GM18508 (cell line): ENCODE measurements at regions not wholly inside any gene's neighbourhood (a gene's known extent, or its start where the extent isn't known, plus 50 kb on each side); places are given as distances from the start of the nearest gene placed in this dataset.

ENCODE experiments used
- ATAC-seq: cut with Tn5 transposase; IDR thresholded peaks from one replicate; pipeline ENCODE4 v1.9.1; 2021; ENCODE audit warnings: moderate number of reproducible peaks; ENCODE audit not compliant: insufficient read depth, unreplicated experiment

DNA sequence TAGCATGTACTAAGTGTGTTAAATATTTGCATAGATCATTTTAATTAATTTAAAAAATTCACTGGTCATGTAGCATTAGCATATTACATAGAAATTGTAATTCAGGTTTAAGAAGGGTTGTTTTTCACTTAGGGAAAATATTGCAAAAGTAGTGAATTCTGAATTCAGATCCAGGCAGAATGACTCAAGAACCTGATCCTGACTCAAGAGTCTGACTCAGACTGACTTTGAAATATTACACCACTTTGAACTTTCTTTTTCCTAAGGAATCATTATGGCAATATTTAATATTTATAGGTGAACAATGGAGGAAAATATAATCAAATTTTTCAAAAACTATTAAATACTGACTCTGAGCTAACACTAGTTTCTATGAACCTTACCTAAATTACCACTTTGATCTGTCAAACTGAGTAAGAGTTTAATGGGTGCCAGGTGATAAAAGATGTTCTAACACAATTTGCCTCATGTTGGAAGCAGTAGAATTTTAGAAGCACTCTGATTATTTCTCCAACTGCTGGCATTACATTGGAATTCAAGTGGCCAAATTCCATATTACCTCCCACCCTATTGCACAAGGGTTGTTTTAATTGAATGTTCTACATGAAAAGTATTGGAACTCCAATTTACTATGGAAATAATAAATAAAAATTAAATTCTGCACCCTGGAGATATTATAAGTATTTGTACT is 261.6 kb downstream of the SLITRK1 start:
- no peak for ATAC-seq

DNA sequence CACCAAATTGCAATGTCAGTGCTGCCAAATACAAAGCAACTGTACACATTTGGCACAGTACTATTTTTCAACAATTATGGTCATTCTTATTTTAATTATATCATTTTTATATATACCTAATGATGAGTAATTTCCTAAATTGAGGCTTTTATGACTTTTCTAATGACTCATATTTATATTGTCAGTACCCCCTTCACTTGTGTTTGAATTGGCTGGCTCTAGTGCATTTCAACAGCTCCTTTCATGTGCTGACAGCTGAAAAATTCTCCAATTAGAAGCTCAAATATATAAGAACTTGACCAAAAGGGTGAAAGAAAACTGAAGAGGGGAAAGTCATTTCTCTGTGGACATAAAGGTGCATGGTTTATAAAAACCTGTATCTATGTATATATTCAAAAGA is 263.3 kb downstream of the SLITRK1 start:
- ATAC-seq = no peak

DNA sequence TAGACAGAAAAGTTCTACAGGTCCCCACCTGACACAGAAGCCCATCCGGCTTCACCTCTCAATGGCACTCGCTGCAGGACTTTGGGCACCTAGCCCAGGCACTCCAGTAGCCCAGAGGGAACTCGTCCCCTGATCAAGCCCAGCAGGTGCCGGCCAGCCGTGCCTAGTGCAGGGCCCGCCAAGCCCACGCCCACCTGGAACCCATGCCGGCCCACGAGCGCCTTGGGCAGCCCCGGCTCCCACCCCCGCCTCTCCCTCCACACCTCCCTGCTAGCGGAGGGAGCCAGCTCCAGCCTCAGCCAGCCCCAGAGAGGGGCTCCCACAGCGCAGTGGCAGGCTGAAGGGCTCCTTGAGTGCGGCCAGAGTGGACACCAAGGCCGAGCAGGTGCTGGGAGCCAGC is 268.8 kb downstream of the SLITRK1 start:
- ATAC-seq = no peak

DNA sequence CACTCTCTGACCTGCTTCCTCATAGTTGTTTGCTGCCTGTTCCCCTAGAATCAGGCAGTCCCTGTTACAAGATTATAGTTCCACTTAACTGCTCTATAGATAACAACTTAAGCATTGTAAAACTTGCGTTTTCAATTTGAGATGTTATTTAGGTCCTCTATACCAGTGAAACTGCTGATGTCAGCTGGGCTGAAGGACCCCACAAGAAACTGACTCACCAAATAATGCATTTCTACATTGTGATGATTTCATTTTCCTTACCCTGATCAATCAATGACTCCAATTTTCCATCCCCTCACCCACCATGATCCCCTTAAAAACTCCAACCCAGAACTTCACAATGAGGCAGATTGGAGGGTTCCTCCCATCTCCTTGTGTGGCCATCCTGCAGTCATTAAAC is 280.7 kb downstream of the SLITRK1 start:
- ATAC-seq = no peak

DNA sequence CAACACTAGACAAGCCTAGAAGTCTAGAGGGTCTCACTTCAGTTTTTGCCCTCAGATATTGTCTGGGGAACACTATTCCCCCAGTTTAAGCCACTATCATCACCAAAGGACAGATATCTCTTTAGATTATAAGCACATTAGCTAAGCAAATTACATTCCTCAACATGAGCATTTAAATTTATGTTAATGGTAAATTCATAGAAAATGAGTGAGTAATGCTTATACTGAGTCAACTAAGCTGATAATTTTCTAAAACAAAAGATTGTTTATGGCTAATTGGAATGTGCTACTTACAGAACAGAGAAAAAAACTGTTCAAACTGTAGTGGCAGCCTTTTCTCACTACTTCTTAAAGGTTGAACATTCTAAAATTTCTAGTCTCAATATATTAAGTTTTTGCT is 290.2 kb downstream of the SLITRK1 start:
- no peak for ATAC-seq

DNA sequence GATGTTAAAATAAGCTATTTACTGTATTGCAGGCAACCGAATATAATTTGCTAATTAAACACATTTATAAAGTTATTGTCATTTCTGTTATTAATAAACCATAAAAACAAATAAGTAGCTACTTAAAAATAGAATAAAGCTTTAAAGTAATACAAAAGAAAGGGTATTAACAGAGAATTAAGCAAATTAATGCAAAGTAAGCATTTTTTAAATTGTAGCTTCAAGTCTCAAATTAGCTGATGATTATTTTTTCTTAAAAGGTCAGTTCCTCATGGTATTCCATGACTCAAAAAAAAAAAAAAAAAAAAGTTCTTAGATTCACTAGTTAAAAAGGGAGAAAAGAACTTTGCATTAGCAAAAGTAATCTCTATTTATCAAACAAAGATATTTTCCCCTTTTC is 292.5 kb downstream of the SLITRK1 start:
- ATAC-seq = no peak

DNA sequence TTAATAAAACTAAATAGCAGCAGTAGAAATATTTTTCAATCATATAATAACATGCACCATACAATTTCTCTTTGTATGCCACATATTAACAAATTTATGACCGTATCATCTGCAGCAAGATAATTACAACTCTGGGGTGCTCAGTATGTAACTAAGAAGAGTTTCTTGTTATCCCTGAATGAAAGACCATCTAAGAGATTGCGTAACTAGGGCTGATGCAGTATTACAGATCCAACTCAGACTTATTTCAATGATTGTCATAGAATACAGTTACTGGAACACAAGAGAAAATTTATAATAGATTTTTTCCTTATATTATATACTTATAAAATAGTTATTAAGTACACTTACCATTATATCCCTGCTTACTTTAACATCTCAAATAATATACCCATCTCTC is 305.1 kb downstream of the SLITRK1 start:
- ATAC-seq = no peak

DNA sequence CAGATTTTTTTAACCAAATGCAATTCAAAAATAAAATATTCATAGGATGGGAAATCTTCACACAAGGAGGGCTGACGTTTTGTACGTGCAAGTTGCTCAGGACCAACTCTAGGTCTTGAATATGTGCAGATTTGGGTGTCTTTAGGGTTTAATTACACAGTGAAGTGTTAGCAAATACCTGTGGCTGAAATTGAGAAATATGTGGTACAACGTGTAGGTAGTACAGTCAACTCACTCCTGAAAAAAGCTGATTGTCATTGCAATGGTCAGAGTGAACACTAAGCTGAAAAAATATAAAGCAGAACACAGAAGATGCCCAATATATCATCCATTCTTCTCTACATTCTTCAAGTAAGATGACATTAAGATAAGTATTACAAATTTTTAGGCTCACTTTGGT is 314.3 kb downstream of the SLITRK1 start:
- no peak for ATAC-seq

DNA sequence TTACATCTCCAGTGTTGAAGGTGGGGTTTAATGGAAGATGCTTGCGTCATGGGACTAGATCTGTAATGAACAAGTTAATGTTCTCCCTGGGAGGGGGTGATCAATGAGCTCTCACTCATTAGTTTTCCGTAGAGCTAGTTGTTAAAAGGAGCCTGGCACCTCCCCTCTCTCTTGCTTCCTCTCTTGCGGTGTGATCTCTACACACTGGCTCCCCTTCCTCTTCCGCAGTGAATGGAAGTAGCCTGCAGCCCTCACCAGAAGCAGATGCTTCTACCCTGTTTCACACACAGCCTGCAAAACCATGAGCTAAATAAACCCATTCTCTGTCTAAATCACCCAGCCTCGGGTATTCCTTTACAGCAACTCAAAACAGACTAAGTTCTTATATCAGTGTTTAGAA is 318.8 kb downstream of the SLITRK1 start:
- no peak for ATAC-seq

DNA sequence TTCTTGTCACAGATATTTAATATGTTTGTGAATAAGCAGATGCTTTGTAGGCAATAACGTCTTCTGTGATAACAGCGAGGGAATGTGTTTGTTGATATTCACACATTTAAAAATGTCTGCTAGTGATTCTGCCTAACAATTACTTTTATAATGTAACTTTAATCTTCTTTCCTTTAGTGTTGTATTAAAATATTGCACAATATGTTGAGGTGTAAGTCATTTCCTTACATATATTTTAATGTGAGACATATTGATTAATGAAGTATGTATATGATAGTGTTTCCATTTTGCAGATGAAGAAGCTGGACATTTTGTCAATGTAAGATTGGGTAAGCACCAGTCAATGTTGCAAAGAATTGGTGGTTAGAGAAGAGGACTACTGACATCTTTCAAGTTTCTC is 324.4 kb downstream of the SLITRK1 start:
- no peak for ATAC-seq

DNA sequence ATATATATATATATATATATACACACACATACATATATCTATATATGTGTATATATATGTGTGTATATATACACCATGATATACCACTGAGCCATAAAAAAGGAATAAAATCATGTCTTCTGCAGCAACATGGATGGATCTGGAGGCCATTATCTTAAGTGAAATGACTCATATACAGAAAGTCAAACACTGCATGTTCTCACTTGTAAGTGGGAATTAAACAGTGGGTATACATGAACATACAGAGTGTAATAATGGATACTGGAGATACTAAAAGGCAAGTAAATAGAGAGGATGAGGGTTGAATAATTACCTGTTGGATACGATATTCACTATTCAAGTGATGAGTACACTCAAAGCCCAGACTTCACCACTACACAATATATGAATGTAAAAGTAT is 332.6 kb downstream of the SLITRK1 start:
- ATAC-seq = no peak

DNA sequence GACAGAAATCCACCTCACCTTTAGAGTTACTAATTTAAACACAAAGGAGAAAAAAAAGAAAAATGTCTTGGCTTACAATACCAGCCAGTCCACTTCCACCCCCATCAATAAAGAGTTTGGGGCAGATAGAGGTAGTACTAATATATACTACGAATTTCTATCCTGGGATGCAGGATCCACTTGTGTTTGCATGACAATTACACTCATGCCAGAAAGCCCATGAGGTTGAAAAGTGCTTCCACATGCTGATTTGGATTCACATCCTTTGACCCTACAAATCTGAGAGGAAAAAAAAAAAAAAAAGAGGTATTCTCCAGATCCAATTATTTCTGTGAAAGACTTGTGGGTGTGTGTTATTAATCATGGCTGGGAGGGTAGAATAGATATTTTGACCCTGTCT is 335.2 kb downstream of the SLITRK1 start:
- no peak for ATAC-seq

DNA sequence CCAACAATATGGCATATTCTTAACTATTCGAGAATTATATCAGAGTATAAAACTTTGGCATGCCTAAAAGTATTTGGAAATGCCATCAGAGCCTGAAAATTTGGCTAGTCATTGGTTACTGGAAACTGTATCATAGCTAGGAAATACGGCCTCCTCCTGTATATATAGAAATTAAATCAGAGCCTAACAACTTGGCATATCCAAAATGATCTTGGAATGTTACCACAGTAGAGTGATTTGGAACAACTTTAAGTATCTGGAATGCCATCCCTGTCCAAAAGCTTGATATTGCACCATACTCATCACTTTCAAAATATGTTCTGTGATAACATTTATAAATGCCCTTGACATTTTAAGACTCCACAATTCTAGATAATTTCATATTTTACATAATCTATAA is 335.8 kb downstream of the SLITRK1 start:
- no peak for ATAC-seq

DNA sequence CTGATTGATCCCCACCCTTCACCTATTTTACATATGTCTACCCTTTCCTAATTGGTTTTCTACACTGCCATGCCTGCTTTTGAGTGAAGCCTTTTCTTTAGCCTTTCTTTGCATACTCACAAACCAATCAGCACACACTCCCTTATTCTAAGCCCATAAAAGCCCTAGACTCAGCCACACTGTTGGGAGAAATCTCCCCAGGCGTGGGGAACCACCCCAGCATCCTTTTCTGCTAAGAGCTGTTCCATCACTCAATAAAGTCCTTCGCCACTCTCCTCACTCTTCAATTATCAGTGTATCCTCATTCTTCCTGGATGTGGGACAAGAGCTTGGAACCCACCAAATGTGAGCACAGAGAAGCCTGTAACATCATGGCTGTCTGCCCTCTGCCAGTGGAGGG is 343.6 kb downstream of the SLITRK1 start:
- no peak for ATAC-seq

DNA sequence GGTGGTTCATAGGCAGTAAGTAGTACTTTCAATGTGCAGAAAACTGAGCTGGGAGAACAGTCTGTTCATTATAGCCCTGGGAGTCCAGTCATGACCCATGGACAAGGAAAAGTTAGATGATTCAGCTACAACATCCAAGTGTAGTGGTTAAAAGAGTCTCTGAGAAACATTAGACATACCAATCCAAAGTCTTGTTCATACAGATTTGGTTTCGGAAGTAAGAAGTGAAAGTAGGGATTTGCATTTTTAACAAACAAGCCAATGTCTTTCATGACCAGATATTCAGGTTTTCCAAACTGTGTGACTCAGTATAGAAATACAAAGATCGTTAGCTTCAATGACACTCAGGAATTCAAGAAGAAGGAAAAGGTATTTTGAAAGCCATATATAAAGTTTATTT is 345.3 kb downstream of the SLITRK1 start:
- ATAC-seq = no peak

DNA sequence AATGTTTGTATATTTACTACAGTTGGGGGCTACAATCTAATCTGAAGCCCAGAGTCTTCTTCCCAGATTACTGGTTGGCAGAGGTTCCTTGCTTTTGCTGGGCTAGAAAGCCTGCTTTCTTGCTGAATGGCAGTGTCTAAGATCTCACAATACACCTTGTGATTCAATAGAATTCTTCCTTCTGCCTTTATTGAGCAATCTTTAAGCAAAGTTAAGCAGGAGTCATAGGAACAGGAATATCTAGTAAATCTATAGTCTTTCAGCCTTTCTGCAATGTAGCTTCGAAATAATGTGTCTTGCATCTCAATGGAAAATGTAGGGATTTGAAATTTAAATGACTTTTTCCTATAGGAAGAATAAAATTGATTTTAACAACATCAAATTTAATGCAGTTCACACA is 346.1 kb downstream of the SLITRK1 start:
- no peak for ATAC-seq

DNA sequence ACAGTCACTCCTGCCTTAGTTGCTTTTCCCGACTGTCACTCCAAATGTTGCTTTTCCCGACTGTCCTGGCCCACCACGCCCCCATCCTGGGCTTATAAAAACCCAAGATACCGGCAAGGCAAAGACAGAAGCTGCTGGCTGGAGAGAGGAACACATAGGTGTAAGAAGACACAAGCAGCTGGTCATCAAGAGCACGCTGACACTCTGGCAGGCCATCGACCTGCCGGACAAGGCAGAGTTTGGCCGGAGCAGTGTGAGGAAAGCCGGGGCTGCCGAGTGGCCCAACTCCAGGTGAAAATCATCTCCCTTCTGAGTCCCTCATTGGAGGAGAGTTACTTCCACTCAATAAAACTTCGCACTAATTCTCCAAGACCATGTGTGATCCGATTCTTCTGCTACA is 349.5 kb downstream of the SLITRK1 start:
- no peak for ATAC-seq

DNA sequence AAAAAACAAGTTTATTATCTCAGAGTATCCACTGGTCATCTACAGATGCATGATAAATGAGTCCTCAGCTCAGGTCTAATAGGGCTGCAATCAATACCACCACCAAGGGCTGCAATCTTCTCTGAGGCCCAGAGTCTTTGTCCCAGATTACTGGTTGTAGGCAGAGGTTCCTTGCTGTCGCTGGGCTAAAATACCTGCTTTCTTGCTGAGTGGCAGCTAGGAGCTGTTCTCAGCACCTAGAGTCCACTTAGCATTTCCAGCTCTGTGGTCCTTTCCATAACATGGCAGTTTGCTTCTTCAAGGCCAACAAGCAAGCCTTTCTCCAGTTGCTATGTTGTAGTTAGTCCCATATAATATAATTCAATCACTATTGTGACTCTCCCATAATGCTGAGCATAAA is 351.3 kb downstream of the SLITRK1 start:
- ATAC-seq = no peak

DNA sequence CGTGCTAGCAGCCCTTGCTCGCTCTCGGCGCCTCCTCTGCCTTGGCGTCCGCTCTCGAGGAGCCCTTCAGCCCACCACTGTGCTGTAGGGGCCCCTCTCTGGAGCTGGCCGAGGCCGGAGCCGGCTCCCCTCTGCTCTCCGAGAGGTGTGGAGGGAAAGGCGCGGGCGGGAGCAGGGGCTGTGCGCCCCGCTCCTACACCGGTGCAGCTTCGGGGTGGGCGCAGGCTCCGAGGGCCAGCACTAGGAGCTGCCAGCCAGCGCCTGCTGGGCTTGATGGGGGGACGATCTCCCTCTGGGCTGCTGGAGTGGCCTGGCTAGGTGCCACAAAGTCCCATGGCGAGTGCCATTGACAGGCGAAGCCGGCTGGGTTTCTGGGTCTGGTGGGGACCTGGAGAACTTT is 365.5 kb downstream of the SLITRK1 start:
- ATAC-seq = no peak

DNA sequence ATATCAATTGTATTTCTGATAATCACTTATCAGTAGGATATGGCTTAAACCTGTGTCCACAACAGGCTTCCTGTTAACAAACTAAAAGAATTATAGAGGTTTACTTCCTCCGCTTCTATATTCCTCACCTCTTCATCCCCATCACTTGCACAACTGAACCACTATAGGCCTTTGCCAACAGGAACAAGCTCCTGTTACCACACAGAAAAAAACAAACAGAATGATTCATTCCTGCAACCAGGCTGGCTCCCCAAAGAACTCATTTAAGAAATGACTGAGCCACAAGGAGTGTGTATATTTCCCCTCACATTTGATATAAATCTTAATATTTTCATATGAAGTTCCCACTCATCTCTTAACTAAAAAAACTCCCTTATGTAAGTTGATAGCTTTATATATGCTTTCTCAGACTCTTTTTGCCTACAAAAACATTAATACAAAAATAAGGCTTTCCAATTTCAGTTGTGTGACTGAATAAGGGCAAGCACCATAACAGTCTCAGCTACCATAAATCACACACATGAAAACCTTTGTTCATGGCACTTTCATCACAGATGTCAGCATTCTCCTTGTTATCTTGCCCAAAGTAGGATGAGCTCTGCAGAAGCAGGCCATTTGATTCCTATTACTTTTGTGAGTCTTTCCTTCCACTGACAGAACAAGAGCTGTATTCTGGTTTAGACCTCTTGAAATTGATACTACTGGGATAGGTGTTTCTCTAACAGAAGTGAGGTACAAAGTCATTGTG is 366.8 kb downstream of the SLITRK1 start:
- ATAC-seq = no peak

DNA sequence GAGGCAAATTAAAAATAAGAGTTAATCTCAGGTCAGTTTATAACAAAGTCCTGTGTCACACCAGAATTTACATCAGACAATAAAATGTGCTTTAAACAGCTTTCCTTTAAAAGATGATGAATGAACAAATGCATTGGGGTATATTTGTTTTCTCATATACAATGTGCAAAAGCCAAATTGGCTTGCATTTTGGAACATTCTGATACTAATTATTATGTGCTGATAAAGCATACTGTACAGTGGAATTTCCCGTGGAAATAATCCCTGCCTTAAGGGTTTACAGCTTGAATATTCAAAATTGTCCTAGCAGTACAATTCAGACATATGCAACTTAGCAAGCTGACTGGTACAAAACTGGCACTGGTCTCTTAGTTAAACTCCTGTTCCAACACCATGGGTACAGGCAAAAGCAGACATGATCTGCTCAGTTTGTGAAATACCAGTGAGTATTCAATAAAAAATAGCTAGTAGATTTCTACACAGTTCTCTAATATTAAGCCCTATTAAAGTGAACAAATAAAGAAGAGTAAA is 373.4 kb downstream of the SLITRK1 start:
- no peak for ATAC-seq

DNA sequence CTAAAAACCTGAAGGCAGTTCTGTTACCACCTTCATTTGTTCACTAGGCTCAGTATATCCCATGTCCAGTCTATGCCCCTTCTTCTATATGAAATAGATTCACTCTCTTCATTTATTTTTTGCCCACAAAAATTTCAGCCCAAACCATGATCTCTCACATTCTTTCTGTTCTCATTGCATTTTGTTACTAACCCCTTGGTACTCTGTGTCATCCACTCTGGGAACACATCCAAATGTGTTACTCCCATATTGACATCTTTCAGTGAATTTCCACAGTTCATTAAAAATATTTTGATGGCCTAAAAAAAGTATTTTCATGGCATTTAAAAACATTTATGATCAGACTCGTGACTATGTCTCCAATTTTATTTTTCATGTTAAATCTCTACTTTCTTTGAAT is 378.9 kb downstream of the SLITRK1 start:
- no peak for ATAC-seq
